H1 (cell line): ENCODE measurements at regions not wholly inside any gene's neighbourhood (a gene's known extent, or its start where the extent isn't known, plus 50 kb on each side); places are given as distances from the start of the nearest gene placed in this dataset.
"Not testable (repeated sequence)": the region's sequence is repeated elsewhere in the genome, so short reads cannot be mapped to it uniquely, and the experiment has no call there.

Experiments
- CTCF ChIA-PET: fragments of 300-600 bp; sonication (Branson Sonifier 250); formaldehyde crosslinking; loops from one replicate; lab custom pipeline; 2021; ENCODE audit not compliant: partially characterized antibody; lab: Charles Lee
- POLR2A ChIA-PET: fragments of 300-600 bp; sonication (Branson Sonifier 250); formaldehyde crosslinking; loops from one replicate; lab custom pipeline; 2021; ENCODE audit warnings: inconsistent platforms; ENCODE audit not compliant: partially characterized antibody; lab: Charles Lee
- DNase-seq, 2 experiments: peaks; one replicate each; pipeline versions ENCODE4 v3.0.0 to v3.0.0-alpha.2; 2010 to 2022; ENCODE audit warnings: low spot score in 2 of 2, low read depth in 1 of 2, mixed read lengths in 1 of 2
- FAIRE-seq: peaks from 2 replicates; lab custom pipeline; 2011; peaks lifted over from hg19 to GRCh38; lab: Jason Lieb, UNC
- H2AFZ ChIP-seq: 2 replicates; pipeline ENCODE4 v1.8.1; 2012; ENCODE audit warnings: low read length, inconsistent platforms
- H2AK5ac ChIP-seq: 2 replicates; pipeline ENCODE4 v1.6.1; 2013; ENCODE audit warnings: low read depth, low read length
- H2BK120ac ChIP-seq: replicated peaks from 2 replicates; pipeline ENCODE3; 2013; ENCODE audit warnings: low read depth, low read length, inconsistent platforms
- H2BK12ac ChIP-seq: 2 replicates; pipeline ENCODE4 v1.6.1; 2013; ENCODE audit warnings: low read depth, low read length
- H2BK15ac ChIP-seq: 2 replicates; pipeline ENCODE4 v1.6.1; 2013; ENCODE audit warnings: low read length
- H2BK20ac ChIP-seq: 2 replicates; pipeline ENCODE4 v1.6.1; 2013; ENCODE audit warnings: low read length
- H2BK5ac ChIP-seq: 2 replicates; pipeline ENCODE4 v1.6.1; 2013; ENCODE audit warnings: low read depth, low read length
- H3K14ac ChIP-seq: 2 replicates; pipeline ENCODE4 v1.6.1; 2013; ENCODE audit warnings: inconsistent platforms; ENCODE audit not compliant: insufficient read length
- H3K18ac ChIP-seq: 2 replicates; pipeline ENCODE4 v1.6.1; 2013; ENCODE audit warnings: low read length; ENCODE audit errors: extremely low read depth
- H3K23ac ChIP-seq: 2 replicates; pipeline ENCODE4 v1.6.1; 2013; ENCODE audit warnings: inconsistent platforms; ENCODE audit not compliant: insufficient read length
- H3K23me2 ChIP-seq: 2 replicates; pipeline ENCODE4 v1.6.1; 2013; ENCODE audit warnings: low read depth, low read length
- H3K27ac ChIP-seq: 2 replicates; pipeline ENCODE4 v1.6.1; 2011; ENCODE audit warnings: low read depth, low read length, inconsistent platforms
- H3K27me3 ChIP-seq, 4 experiments: replicated peaks in 1 of 4; 1 replicate in 1 of 4; 2 replicates in 3 of 4; pipeline versions ENCODE4 v1.6.1 to v1.8.1; 2011 to 2013; ENCODE audit warnings: low read length in 3 of 4, mild to moderate bottlenecking in 3 of 4, inconsistent platforms in 2 of 4, mixed read lengths in 2 of 4, moderate library complexity in 1 of 4; ENCODE audit not compliant: control insufficient read depth in 3 of 4, insufficient read depth in 3 of 4; ENCODE audit errors: extremely low read depth in 1 of 4
- H3K36me3 ChIP-seq, 4 experiments: 2 replicates each; pipeline versions ENCODE4 v1.6.1 to v1.8.1; 2011 to 2013; ENCODE audit warnings: mild to moderate bottlenecking in 4 of 4, low read length in 3 of 4, moderate library complexity in 2 of 4, control low read depth in 1 of 4, inconsistent platforms in 1 of 4; ENCODE audit not compliant: insufficient read depth in 4 of 4, control insufficient read depth in 2 of 4
- H3K4ac ChIP-seq: replicated peaks from 2 replicates; pipeline ENCODE3; 2013; ENCODE audit warnings: low read length, low read depth, mixed read lengths, inconsistent platforms; ENCODE audit not compliant: insufficient read length
- H3K4me1 ChIP-seq, 4 experiments: replicated peaks in 1 of 4; 1 replicate in 1 of 4; 2 replicates in 3 of 4; pipeline versions ENCODE4 v1.6.1 to v1.8.1; 2011 to 2013; ENCODE audit warnings: low read length in 3 of 4, inconsistent platforms in 2 of 4, mixed read lengths in 1 of 4; ENCODE audit not compliant: insufficient read depth in 4 of 4, control insufficient read depth in 3 of 4
- H3K4me2 ChIP-seq, 2 experiments: 2 replicates each; pipeline versions ENCODE4 v1.6.1 to v1.8.1; 2011 to 2013; ENCODE audit warnings: low read depth in 2 of 2, low read length in 2 of 2, control low read depth in 1 of 2, inconsistent platforms in 1 of 2, mild to moderate bottlenecking in 1 of 2; ENCODE audit not compliant: insufficient read depth in 1 of 2
- H3K4me3 ChIP-seq, 4 experiments: fragments of 200-600, 300-600 bp in 1 of 4; sonication (generic), shearing (Covaris generic), sonication (Bioruptor Twin) in 1 of 4; 2 replicates each; pipeline versions ENCODE4 v1.5.1 to v1.8.1; 2011 to 2016; ENCODE audit warnings: low read length in 4 of 4, low read depth in 3 of 4, control low read depth in 2 of 4, inconsistent platforms in 2 of 4, mild to moderate bottlenecking in 2 of 4, mixed read lengths in 1 of 4, moderate library complexity in 1 of 4; ENCODE audit not compliant: insufficient read depth in 2 of 4; ENCODE audit errors: extremely low read depth in 1 of 4
- H3K56ac ChIP-seq: replicated peaks from 2 replicates; pipeline ENCODE3; 2013; ENCODE audit warnings: low read depth, mild to moderate bottlenecking, mixed read lengths, low read length, inconsistent platforms; ENCODE audit not compliant: insufficient read length
- H3K79me1 ChIP-seq: 2 replicates; pipeline ENCODE4 v1.6.1; 2013; ENCODE audit warnings: low read depth, low read length, control low read depth
- H3K79me2 ChIP-seq, 2 experiments: 2 replicates each; pipeline versions ENCODE4 v1.6.1 to v1.8.1; 2012 to 2013; ENCODE audit warnings: low read length in 2 of 2, mild to moderate bottlenecking in 2 of 2, inconsistent platforms in 1 of 2; ENCODE audit not compliant: insufficient read depth in 2 of 2, control insufficient read depth in 1 of 2
- H3K9ac ChIP-seq, 4 experiments: replicated peaks in 1 of 4; 1 replicate in 1 of 4; 2 replicates in 3 of 4; pipeline versions ENCODE4 v1.6.1 to v1.8.1; 2011 to 2013; ENCODE audit warnings: low read depth in 3 of 4, low read length in 3 of 4, control low read depth in 2 of 4, mild to moderate bottlenecking in 2 of 4, moderate library complexity in 2 of 4, inconsistent platforms in 1 of 4; ENCODE audit errors: extremely low read depth in 1 of 4
- H3K9me3 ChIP-seq, 2 experiments: 2 replicates each; pipeline versions ENCODE4 v1.6.1 to v1.8.1; 2012 to 2013; ENCODE audit warnings: mild to moderate bottlenecking in 2 of 2, moderate library complexity in 2 of 2, control low read depth in 1 of 2, inconsistent platforms in 1 of 2, low read depth in 1 of 2, low read length in 1 of 2, mixed read lengths in 1 of 2; ENCODE audit not compliant: insufficient read depth in 2 of 2
- H4K20me1 ChIP-seq, 2 experiments: replicated peaks in 1 of 2; 2 replicates each; pipeline versions ENCODE3 to v1.8.1; 2011 to 2013; ENCODE audit warnings: inconsistent platforms in 2 of 2, low read length in 2 of 2, mild to moderate bottlenecking in 1 of 2; ENCODE audit not compliant: insufficient read depth in 2 of 2, control insufficient read depth in 1 of 2
- H4K5ac ChIP-seq: 2 replicates; pipeline ENCODE4 v1.6.1; 2013; ENCODE audit warnings: low read length, low read depth, mixed read lengths, inconsistent platforms; ENCODE audit not compliant: insufficient read length
- H4K8ac ChIP-seq: 2 replicates; pipeline ENCODE4 v1.8.0; 2013; ENCODE audit warnings: mild to moderate bottlenecking, moderate library complexity, low read length, inconsistent platforms; ENCODE audit not compliant: insufficient read depth; ENCODE audit errors: extremely low read depth
- H4K91ac ChIP-seq: replicated peaks from 2 replicates; pipeline ENCODE3; 2013; ENCODE audit warnings: low read length, mixed read lengths, inconsistent platforms; ENCODE audit not compliant: insufficient read length
- CHD1 ChIP-seq: IDR thresholded peaks from 2 replicates; pipeline ENCODE4 v1.6.1; 2012; ENCODE audit warnings: low read depth, low read length, improper control_type of control experiment
- EZH2 ChIP-seq: fragments of 200-600 bp; sonication (generic); IDR thresholded peaks from 2 replicates; pipeline ENCODE4 v1.7.1; 2012; ENCODE audit warnings: low read depth, mild to moderate bottlenecking, moderate library complexity, low read length, inconsistent platforms; ENCODE audit not compliant: severe bottlenecking
- NANOG ChIP-seq: IDR thresholded peaks from 2 replicates; pipeline ENCODE4 v1.6.1; 2011; ENCODE audit warnings: low read length, low read depth, mild to moderate bottlenecking, inconsistent platforms; ENCODE audit not compliant: insufficient read depth, poor library complexity, severe bottlenecking
- SP2 ChIP-seq: IDR thresholded peaks from 2 replicates; pipeline ENCODE4 v1.6.1; 2012; ENCODE audit warnings: mild to moderate bottlenecking, low read length, inconsistent platforms
- SUZ12 ChIP-seq: fragments of 200-600 bp; sonication (generic); IDR thresholded peaks from 2 replicates; pipeline ENCODE4 v1.6.1; 2012; ENCODE audit warnings: mild to moderate bottlenecking, inconsistent platforms, low read length, moderate library complexity, mixed read lengths
- TAF1 ChIP-seq: IDR thresholded peaks from 2 replicates; pipeline ENCODE4 v1.6.1; 2011; ENCODE audit warnings: mild to moderate bottlenecking, low read depth, low read length
- WGBS, 2 experiments: shearing (Covaris generic) in 1 of 2; methylation state at CpG; one replicate each; pipeline versions ENCODE4 v1.1.6 to v1.1.7; 2013 to 2015; ENCODE audit warnings: low lambda C conversion rate in 2 of 2, mixed read lengths in 2 of 2, inconsistent platforms in 1 of 2, low coverage in 1 of 2, missing lambda C conversion rate in 1 of 2; ENCODE audit not compliant: insufficient replicate concordance in 2 of 2, insufficient coverage in 1 of 2, insufficient read length in 1 of 2; ENCODE audit errors: extremely low coverage in 1 of 2, missing lambda C conversion rate in 1 of 2; 5-methylcytosine and 5-hydroxymethylcytosine counted together

GRCh38 chr11:22115470-22116029 is 77.3 kb upstream of the ANO5 start (continued):
- no peak for TF ChIP-seq TAF1
- TF ChIP-seq SP2: no peak
- no peak for TF ChIP-seq CHD1
- no peak for TF ChIP-seq NANOG
- no peak for TF ChIP-seq EZH2
- no peak for TF ChIP-seq SUZ12
- TF ChIP-seq, all 59 proteins: peak for 0

- H2AK5ac ChIP-seq, H2AFZ ChIP-seq, H3K79me1 ChIP-seq, H3K4me2 ChIP-seq, H4K91ac ChIP-seq, FAIRE-seq, H3K4ac ChIP-seq, H2BK20ac ChIP-seq, H4K8ac ChIP-seq, H2BK12ac ChIP-seq, H3K27me3 ChIP-seq, H3K36me3 ChIP-seq, POLR2A ChIA-PET, DNase-seq, H4K5ac ChIP-seq, H3K27ac ChIP-seq, H3K4me3 ChIP-seq, H3K23ac ChIP-seq, H3K18ac ChIP-seq, H4K20me1 ChIP-seq, H3K14ac ChIP-seq, H3K23me2 ChIP-seq, H3K79me2 ChIP-seq, H3K56ac ChIP-seq, H3K4me1 ChIP-seq, H3K9ac ChIP-seq, H2BK15ac ChIP-seq, H2BK5ac ChIP-seq, H2BK120ac ChIP-seq: not testable (repeated sequence)
- WGBS, 2 experiments: 87% methylated on average over 2 of the region's 2 CpGs; no CpG with 5 or more reads in 1 of the 2 experiments
- CTCF ChIA-PET: interaction anchor here (0.8 kb wide), 1 partner anchor 30 kb away, joined by 3 read pairs; no protein-coding TSS in a partner anchor
- peaks cover 23 to 25% of the 10 kb centered on the region in 2 experiments for H3K9me3 ChIP-seq
Measured at GRCh38 chr11:22127981-22128380, 64.9 kb upstream of the ANO5 start.
